IPS-NIHi11 (cell line): ENCODE measurements at regions not wholly inside any gene's neighbourhood (a gene's known extent, or its start where the extent isn't known, plus 50 kb on each side); places are given as distances from the start of the nearest gene placed in this dataset.
A peak's percentile ranks its signal among the peaks of the same experiment; 100 is the strongest.

Experiments
- DNase-seq: peaks from one replicate; pipeline ENCODE4 v3.0.0; 2012; ENCODE audit warnings: mixed read lengths, low spot score

DNA sequence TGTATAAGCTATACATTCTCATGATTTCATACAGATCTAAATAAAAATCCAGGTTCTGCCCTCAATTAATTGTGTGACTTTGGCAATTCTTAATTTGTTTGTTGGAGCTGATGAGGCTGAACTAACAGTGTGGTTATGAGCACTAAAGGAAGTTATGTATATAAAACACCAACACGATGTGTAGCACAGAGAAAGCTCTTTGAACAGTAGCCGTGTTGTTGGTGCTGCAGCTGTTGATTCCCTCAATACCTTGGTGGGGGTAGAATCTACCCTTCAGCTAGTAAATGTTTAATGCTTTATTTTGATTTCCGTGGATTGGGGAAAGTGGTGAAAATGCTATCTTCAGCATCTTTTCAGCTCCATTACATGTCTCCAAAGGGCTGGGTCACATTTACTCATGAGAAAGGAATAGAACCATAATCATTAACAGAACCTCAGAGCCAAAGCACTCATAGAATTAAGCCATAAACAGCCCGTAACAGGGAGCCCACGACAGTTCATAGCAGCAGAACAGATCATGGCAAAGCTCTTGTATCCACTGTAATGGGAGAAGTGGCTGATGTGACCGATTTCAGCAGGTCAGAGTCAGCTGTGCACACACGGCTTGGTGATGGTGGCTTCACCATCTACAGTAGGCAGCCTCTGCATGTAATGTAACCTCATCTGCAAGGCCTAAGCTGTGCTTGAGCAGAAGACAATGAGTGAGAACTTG, 332.7 kb downstream of the DIRAS2 start:
- DNase-seq: no peak

DNA sequence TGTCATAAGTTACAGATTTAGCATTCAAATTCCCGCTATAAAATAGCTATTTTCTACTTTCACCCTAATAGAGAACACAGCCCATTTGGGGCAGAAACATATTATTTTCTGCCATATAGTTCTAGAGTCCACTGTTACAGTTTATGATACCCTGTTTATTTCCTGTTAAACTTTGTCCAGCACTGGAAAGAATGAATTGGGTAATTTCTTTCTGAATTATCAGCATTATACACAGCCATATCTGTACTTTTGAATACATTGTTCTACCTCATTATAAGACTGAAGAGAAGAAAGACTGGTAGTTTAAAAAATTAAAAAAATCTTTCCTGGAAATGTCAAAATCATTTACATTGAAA, 332.1 kb downstream of the DIRAS2 start:
- DNase-seq: no peak

DNA sequence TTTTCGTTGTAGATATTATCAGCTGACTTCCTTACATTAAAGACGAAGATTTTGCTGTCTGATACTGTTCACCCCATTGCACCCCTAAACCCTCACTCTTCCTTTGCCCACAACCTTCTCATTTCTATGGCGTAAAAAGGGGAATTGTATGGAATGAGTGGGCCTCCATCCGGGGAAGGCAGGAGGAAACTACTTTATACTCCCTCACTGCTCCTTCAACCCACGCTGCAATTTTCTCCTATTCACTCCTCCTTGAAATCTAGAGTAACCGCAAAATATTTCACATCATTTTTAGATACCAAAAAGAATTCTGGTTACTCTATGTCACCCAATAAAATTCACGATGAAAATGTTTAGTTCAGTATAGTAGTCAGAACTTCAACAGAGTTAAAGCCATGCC, 330.8 kb downstream of the DIRAS2 start:
- DNase-seq: no peak

DNA sequence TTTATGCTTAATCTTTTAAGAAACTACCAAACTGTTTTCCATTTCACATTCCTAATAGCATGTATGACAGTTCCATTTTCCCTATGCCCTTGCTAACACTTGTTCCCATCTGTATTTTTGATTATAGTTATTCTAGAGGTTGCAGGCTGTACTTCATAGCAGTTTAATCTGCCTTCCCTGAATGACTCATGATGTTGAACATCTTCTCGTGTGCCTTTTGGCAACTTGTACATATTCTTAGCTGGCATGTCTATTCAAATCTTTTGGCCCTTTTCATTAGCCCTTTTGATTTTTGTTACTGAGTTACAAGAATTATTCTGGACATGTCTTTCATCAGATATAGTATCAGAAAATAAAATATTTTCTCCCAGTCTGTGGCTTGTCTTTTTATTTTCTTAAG, 320.3 kb downstream of the DIRAS2 start:
- no peak for DNase-seq

DNA sequence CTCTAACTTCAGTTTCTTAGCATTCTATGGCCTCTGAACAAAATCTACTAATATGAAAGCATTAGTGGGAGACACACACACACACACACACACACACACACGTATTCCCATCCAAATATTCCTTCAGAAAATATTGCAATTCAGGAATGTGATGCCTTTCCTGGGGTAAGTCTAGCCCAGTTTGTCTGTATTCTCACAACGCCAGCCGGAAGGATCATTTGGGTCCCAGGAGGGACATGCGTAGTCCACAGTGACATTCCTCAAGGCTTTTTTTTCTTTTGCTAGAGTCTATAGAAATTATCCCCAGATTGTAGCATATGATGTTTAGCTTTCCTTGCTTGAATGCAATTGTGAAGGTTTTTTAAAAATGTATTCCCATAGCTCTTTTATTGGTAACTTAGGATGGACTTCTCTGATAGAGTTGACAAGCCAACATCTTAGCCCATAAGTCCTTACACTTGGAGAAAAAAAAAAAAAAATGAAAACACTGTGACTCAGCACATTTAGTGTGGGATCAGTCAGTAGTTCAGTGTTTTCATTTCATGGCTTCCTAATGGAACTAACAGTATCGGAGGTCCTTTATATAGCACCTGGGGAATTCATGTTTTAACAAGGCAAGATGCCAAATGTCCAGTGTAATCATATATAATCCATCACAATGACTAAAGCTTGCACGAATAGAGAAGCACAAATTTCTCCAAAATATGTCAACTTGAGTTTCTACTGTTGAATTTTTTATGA, 316.5 kb downstream of the DIRAS2 start:
- DNase-seq: no peak

DNA sequence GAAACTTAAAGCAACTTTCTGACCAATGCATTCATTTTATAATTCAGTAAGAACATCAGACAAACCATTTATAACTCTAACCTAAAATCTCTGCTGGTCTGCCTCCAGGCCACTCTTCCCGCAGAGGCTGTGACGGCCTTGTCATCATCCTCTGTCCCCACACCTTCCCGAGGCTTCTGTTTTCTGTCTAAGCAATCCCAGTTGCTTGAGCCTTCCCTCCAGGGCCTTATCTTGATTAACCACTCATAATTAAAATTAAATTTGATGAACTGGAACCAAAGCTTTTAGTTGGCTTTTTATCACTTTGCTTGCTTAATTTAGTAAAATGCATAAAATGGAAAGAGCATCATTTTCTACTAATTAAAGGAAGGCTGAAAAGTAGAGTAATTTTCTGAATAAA, 312.4 kb downstream of the DIRAS2 start:
- no peak for DNase-seq

DNA sequence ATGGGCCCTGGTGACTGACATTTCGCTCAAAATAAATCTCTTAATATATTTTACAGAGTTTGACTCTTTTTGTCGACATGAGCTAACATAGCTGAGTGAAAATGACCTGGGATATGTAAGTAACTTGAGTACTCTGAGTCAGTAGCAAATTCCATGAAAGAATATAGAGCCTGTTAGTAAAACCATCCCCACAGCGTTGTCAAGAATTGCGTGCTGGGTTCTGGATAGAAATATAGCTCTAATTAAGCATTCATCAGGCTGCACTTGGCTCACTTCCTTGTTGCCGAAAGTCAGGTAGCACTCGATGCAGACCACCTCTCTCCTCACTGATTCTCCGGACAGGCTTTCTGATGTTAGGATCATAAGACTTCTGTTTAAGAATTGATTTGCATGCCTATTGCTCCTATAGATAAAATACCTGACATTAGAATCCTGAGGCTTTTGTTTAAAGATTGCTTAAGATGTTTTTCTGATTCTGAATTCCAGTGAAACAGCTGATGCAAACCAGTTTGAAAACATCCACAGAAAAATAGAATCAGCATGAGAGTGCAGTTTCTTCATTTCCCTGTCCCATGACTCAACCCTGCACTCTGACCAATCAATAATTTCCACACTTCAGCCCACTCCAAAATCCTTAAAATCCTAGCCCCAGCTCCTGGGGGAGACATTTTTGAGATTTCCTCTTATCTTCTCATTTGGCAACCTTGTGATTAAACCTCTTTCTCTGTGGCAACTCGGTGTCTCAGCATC, 310.6 kb downstream of the DIRAS2 start:
- DNase-seq: no peak

DNA sequence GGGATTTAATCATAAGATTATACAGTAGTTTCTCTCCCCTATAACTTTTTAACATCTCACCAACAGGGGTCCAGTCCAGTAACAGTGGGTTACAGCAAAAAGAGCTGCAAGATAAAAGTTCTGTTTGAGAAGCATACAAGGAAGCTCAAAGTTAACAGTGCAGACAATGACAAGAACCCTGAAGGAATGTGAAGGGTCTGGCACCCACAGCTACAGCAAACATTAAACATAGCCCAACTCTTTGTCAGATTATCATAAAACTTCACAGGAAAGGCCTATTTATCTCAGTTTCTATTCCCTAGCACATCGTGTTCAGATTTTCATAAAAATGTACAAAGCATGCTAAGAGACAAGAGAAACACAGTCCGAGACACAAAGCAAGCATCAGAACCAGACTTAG, 309.4 kb downstream of the DIRAS2 start:
- no peak for DNase-seq

DNA sequence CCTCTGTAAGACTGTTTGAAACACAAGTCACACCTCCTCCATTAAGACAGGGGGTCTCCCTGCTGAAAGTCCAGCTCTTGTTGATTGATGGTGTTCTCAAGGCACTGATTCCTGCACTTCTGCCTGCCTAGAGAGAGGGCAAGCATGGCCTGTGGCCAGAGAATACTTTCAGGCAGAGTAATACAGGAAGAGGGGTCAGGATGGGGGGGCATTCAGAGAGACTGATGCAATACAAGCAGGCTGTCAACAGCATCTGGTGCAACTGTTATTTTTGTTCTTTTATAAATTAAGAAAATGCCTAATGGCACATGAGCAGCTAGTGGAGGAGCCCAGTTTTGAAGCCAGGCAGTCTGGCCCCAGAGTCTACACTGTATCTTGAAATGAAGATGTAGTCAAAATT, 302.2 kb downstream of the DIRAS2 start:
- no peak for DNase-seq

DNA sequence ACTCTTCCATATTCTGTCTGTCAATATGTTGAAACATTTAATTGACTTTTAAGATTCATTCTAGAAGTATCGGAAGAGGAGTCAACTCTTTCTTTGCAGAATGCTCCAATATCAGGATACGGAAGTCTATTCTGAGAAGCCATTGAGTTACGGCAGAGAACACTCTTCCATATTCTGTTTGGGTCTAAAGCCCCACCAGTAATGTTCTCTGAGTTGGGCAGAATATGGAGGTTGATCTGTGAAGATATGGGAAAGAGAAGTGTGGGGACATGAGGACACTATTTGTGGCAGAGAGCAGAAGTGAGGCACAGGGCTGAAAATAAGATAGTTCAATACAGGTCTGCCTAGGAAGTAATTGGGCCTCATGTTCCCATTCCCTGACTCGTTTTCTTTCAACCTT, 300.0 kb downstream of the DIRAS2 start:
- no peak for DNase-seq

DNA sequence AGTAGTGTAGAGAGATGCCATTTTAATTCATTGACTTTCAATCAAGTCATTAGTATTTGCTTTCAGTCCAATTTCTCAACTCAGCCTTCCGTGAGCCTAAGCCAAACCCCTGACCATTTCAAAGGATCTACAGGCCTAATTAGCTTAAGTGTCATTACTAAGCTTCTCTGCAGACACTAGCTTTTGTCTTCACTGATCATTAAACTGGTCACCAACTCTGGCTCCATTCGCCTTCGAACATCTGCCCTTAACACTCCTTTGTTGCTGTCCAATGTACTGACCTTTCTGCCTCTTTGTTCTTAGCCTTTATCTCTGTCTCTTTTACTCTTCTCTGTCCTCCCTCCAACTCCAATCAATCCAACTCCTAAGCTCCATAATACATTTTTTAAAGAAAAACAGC, 299.3 kb downstream of the DIRAS2 start:
- peak; percentile 47 for DNase-seq

DNA sequence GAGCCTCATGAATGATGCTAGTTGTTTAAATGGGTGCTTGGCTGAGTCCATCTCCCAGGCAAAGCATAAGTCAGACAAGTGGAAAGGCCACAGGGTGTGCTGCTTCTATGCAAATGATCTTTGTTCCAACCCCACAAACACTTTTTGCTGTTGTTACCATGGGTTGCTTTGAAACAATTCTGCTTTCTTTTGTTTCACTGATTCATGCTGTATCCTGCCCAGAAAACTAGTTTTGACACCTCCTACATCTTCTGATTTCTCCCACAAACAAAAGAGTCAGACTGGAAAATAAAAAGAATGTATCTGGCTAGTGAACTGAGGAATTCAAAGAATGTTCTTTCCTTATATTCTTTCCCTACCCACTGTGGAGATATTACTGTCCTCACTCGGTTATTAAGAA, 298.6 kb downstream of the DIRAS2 start:
- DNase-seq: no peak

DNA sequence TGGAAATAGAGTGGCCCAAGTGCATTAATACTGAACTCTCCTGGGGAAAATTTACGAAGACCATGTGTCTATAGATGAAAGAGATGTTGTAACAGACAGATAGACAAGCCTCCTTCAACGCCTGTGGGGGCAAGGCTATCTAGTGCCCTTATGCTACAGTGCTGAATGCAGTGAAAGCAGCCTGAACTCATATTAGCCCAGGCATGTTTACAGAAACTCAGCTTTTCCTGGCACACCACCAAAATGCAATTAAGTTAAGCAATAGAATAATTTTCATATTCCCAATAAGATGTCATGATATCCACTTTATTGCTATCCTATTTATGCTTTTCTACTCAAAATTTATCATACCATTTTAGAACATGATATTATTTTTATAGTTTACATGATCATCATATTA, 277.0 kb downstream of the DIRAS2 start:
- DNase-seq: no peak

DNA sequence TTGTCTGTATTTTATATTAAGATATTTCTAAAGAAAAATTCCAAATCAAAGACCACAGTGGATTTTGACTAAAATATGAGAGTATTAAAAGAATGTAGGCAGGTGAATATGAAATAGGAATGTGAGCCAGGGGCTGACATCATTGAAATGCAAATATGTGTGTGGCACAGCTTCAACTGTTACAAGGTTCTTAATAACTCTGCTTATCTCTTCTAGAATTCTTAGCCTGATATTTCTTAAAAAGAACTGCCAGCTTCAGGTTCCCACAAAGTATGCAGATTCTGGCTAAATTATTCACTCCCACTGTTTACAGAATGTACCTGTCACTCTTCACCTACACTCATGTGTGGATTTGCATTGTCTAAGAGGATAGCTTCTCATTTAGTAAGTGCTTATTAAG, 274.4 kb downstream of the DIRAS2 start:
- DNase-seq: no peak

DNA sequence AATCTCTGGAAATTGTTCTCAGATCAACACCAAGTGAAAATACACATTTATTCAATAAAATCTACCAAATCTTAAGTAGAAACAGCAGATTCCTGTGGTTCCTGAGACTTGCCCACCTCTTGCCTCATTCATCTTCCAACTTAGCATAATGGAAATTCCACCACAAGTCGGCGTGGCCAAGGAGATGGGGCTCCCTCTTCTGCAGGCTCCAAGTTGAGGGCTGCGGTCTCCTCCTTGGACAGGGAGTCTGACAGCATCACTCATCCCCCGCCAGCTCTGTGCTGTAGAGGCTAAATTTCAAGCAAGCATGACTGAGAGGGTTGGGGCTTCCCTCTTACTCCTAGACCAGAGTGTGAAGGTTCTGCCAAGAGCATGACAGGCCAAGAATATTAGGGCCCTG, 273.7 kb downstream of the DIRAS2 start:
- DNase-seq: no peak

DNA sequence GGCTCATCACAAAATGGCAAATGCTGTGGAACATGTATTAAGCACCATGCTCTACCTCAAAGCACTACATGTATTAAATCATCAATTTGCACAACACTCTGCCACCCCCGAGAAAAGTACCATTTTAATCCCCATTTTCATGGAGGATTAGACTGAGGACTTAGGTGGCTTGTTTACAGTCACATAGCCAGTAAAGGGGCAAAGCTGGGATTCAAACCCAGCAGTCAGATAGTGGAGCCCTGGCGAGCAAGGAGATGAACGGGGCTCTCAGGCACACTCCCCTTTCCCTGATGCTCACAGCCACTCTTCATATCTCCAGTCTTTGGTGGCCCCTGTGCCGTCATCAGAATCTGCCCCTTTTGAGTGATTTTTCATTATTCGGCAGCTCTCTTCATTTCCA, 262.9 kb downstream of the DIRAS2 start:
- no peak for DNase-seq

DNA sequence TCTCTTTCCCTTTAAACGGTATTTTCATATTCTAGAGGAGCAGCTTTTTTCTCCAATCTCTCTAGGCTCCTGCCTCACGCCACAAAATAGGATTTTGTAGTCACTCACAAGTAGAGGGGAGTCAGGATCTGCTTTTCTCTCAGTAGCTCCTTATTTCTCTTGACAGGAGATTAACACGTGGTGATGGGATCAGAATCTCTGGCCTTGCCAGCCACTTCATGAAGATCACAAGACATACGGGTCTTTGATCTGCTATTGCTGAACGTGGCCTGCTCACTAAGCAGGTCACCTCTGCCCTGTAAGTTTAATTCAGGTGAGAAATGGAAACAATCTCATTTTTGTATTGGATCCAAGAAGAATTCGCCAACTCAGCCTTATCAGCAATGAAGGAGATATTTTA, 257.5 kb downstream of the DIRAS2 start:
- DNase-seq: no peak

DNA sequence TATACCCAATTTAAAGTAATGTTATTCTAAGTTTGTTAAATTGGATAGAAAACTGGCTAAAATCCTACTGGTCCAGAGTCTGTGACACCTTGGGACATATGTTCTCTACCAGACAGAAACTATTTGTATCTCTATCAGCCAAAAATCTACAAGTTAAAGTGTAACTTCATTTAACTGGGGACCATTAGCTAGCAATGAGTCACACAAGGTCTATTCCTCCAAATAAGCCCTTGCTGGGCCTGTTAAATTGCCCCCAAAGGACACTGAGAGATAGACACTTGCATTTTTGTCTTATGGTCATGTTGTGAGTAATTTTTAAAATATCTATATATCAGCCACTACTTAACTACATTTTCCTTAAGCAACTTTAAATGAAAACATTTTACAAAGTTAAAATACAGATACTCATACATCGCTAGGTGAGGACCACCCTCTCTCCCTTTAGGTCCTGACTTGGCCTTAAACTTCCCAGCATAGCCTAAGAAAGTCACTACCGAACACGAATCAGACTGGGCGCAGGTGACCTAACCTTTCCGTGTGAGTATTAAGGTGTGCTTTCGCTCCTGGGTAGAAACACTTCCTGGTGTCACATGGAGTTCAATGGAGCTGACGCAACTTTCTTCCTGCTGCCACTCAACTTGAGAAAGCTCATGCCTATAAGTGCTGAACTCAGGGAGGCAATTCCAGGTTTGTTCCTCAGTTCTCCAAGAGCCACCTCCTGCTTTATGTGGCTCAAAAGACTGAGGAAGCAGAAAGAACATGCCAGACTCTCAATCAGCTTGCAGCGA, 249.1 kb downstream of the DIRAS2 start:
- no peak for DNase-seq

DNA sequence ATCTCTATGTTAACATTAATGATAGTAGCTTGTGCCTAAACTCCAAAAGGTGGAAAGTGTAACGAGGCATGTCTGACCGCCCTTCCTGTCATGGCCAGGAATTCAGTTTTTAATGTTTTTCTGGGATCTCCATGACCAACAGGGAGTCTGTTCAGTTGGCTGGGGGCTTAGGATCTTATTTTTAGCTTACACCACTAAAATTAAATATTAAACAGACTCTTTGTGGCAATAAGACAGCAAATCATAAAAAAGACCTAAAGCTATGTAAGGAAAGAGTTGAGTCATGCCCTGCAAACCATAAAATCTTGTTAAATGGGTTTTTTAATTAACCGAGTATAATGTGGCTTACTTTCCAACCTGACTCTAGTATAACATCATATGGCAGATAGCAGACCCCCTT, 247.8 kb downstream of the DIRAS2 start:
- DNase-seq: no peak

DNA sequence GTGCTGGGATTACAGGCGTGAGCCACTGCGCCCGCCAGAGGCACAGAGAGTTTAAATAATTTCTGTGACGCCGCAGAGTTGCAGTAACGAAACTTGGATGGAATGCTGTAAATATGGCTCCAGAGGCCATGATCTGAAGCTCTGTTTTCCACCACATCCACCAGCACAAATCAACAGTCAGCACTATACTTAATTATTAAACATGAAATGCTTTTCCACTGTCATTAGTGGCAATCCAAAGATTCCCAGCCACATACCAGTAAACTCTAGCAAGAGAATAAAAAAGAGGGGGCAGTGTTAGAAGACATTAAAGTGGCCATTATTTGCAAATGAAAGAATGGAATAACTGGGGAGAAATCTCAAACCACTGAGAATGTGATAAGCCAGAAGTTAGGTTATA, 242.5 kb downstream of the DIRAS2 start:
- DNase-seq: no peak

DNA sequence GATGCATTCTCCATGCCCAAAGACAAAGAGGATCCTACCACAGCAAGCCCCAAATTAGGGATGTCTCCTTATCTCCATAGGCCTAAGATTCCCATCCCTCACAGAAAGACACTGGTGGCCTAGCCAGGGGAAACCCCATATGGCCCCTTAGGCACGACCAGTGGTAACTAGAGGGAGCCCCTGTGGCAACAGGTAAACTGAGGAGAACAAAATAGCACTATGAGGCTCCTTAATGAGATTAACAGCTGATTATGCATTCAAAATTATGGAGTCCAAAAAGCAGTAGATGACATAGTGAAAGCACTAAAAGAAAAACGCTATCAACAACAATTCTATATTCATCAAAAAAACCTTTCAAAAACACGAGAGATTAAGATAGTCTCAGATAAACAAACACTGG, 234.0 kb downstream of the DIRAS2 start:
- no peak for DNase-seq

DNA sequence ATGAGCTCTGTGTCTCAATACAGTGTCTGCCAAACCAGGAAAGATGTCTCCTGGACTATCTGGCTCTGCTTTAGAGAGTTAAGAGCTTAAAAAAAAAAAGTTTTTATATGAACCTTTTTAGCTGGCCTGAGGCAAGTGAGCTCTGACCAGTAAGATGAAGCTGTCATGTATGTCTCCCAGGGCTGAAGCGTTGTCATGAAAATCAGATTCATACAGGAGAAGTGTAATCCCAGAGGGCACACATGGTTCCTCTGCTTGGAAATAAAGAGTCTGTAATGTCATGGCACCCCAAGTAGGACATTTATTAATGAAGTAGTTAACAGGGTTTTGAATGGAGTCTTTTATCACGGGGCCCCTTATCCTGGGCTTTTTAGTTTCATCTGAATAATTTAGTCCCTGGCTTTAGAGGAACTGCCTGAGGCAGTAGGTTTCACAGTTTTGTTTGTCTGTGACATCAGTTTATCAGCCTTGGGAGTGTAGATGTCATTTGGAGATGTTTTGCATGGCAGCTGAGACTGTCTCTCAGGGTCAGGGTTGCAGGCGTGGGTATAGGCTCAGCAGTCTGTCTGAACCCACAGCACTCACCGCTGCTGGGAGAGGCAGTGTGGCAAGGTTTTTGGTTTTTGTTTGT, 223.3 kb downstream of the DIRAS2 start:
- no peak for DNase-seq
